NOMO-1 treated with DMSO at 0.1 percent for 48 hours (cell line): ENCODE measurements at regions not wholly inside any gene's neighbourhood (a gene's known extent, or its start where the extent isn't known, plus 50 kb on each side); places are given as distances from the start of the nearest gene placed in this dataset.

Source experiments
- DNase-seq: peaks from one replicate; lab custom pipeline; 2025; ENCODE audit not compliant: unreplicated experiment; lab: John Stamatoyannopoulos, UW

DNA sequence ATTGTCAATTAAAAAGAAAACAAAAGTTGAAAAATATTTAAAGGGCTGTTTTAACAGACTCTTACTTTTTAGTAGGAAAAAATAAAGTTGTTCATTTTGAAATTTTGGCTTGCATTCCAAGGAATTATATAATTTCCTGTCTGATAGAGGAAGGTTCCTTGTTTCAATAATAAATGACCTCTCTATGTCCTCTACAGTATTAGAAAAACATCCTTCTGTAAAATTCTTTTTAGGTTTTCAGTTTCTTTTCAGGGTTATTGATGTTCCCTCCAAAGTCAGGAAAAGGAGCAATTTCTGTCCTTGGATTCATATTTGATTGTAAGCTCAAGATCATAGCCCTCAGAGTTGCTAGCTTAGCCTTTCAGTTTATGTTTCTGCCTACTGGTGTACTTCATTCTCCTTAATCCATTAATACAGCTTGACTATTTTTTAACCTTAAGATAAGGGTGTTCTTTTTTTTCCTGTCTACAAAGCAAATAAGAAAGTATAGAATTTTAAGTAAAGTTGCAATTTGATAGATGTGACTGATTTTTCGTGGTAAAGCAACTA lies 125.2 kb upstream of the COL3A1 start:
- no peak for DNase-seq

DNA sequence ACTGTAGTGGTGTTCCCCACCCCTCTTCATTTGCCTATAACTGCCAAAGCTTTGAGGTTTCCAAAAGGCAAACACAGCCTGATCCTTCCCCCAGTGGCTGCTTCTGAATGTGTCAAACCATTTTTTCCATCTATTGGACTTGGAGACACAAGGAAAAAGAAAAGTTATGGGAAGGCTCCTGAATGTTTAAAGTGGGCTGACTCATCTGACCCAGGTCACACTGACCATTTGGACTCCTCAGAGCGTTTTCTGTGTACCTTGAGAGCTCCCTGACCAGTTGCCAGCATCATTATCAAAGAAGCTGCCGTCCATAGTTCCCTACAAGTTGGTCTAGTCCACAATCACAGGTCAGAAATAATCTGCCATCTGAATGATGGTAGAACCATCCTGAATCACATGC lies 123.4 kb upstream of the COL3A1 start:
- DNase-seq, result no peak

DNA sequence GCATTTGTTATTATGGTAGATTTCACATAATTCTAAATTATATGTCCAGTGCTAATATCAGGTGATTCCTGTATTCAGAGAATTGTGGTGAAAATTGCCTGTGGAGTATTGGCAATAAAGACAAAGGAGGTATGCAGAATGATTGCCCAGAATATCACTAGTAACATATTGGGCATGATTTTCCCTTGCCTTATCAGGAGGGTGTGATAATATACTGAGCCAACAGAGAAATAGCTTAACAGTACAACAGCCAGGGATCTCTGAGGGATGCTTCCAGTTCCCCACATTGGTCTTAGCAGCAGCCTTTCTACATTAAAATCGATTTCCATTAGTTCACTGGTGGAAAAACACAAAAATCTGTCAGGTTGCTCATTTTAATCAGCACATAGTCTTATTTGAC lies 122.9 kb upstream of the COL3A1 start:
- no peak for DNase-seq

DNA sequence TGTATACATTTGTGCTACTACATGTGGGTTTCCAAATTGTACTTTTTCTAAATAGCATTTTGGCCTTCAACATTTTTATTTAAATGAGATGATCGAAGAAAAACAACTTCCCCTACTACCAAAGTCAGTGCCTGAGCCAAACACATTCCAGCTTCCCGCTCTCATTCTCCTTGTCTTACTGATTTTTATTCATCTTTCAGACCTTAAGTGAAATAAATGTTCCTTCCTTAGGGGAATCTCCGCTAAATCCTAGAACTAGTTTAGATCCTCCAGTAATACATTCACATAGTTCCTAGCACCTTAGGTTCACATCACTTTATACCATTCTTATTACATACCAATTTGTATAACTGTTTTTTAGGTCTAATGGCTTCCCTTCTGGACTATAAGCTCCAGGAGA lies 122.3 kb upstream of the COL3A1 start:
- DNase-seq, result no peak

GRCh38 chr2:188852772-188853171 lies 121.4 kb upstream of the COL3A1 start:
- DNase-seq, result no peak

- no peak for DNase-seq
These were observed 120.9 kb upstream of the COL3A1 start for GRCh38 chr2:188853307-188853706.

GRCh38 chr2:188865681-188866080 lies 108.5 kb upstream of the COL3A1 start:
- DNase-seq, result no peak

GRCh38 chr2:188869550-188869949 lies 104.6 kb upstream of the COL3A1 start:
- no peak for DNase-seq

DNA sequence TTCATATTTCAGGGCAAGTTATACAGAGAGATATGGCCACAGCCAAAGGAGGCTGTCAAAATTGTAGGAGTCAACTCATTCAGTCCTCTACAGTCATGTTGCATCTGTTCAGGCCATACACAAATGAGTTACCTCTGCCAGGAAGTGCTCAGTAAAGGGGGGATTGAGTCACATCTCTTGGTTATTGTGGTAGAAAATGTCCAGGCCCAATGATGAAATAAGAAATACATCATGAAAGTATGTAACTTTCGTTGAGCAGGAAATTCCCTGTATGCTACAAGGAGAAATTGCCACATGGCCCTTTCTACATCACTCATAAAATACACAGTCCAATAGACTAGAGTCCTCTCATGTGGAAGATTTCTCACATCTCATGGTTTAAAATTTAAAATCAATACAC lies 103.9 kb upstream of the COL3A1 start:
- peak; percentile 3 for DNase-seq

GRCh38 chr2:188875104-188875503 lies 99.1 kb upstream of the COL3A1 start:
- DNase-seq, result no peak

GRCh38 chr2:188878716-188879115 lies 95.5 kb upstream of the COL3A1 start:
- no peak for DNase-seq

- DNase-seq, result no peak
These were observed 93.4 kb upstream of the COL3A1 start for GRCh38 chr2:188880740-188881139.

DNA sequence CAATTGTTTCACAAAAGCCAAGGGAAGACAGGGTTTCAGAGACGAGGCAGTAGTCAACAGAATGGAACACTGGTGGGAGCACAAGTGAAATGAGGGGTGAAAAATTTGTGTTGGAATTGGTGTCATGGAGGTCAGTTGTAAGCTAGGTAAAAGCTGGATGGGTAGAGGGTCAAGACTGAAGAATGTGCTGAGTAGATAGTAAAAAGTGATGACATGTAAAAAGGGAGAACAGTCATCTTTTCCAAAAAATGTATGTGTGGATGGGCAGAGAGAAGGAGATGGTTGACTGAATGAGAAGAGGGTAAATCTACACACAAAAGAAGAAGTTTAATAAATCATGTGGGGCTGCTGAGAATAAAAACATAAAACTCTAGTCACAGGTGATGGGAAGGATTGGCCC lies 92.7 kb upstream of the COL3A1 start:
- DNase-seq, result no peak

DNA sequence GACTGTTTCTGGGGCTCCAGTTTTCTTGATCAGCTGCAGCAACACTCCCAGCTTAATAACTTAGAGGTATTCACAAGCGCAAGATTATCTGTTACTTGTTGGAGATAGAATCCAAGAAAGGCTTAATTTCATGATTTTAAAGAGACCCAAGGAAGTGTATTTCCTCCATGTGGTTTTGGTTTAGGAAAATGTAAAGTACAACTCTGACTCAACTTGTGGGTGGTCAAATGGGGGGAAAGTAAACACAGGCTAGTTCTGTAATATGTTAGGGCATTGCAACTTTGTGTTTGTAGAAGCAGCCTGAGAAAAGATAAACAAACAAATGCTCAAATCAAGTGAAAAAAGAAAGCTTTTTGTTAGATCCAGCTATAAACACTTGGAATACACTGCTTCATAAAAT lies 90.1 kb upstream of the COL3A1 start:
- DNase-seq, result no peak

DNA sequence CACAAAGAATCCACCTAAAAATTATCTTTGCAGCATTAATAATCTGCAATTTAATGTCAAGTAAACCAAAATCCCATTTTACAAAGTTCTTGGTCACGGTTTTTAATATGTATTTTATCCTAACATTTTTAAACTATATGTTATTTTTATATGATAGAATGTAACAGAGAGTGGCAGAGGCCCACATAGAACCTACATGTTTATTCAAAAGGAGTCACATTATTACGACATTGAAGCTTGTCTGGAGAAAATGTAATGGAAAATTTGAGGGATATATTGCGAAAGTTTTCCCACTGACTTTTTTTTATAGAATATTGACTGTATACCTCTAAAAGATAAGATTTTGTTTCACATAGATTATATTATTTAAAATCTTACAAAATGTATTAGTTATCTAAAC lies 89.7 kb upstream of the COL3A1 start:
- DNase-seq, result no peak

DNA sequence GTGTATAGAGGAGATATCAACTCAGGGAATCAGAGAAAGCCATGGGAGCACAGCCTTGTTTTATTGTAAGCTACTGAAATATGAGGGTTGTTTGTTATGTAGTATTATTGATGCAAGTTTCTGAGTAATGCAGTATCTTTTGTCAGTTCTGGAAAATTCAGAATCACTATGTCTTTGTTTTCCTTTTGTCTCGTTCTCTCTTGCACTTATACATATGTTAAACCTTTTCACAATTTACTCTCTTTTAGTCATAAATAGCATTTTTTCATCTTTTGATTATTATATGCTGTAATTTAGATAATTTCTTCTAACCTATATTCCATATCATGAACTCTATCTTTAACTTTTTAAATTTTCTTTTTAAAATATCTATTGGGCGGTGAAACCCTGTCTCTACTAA lies 85.0 kb upstream of the COL3A1 start:
- no peak for DNase-seq

- no peak for DNase-seq
These were observed 83.4 kb upstream of the COL3A1 start for GRCh38 chr2:188890755-188891154.

DNA sequence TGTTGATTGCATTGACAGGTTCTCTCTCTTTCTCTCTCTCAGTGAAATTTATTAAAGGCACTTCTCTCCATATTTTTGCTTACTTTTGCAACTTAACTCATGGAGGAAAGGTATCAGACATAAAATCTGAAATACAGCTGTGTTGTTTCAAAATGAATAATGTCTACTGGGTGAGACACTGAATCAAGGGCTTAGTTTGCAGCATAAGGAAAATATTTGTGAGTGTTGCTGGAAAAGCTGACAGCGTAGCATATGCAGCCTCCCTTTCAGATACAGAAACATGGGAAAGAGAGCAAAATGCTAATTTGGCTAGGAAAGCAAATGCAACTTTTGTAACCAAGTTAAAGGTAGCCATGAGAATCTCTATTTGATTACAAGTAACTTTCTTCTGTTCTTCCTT lies 81.5 kb upstream of the COL3A1 start:
- no peak for DNase-seq

DNA sequence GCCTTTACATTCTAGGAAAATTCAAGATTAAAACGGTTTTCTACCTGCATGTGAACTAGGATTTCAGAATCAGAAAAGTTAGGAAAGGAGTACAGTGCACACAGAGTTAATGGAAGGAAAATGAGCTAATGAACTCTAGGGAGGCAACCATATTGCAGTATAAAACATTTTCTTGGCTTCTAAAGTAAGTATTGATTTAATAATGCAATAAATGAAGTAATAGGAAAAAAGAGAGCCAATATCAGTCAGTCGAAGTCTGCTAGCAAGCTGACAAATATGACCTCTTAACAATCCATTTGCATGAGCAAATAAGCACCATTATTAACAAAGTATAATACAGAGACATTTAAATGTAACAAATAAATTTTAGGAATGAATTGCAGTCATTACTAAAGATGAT lies 80.2 kb upstream of the COL3A1 start:
- DNase-seq, result no peak

GRCh38 chr2:188894979-188895378 lies 79.2 kb upstream of the COL3A1 start:
- no peak for DNase-seq

DNA sequence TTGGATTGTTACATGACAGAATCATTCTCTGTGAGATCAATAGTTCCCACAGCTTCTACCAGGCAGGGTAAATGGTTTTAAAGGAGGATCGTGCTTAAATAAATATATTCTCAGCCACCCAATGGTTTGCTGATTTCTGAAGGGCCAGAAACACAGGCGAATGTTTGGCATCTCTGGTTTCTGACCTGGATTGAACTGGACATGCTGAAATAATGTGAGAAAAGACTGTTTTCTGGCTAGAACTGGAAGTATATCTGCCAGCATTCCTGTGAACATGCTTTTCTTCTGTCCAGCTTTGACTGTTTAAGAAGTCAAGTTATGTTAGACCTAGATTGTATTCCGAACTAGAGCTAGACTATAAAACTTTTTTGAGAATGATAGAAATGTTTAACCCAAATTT lies 77.1 kb upstream of the COL3A1 start:
- no peak for DNase-seq

DNA sequence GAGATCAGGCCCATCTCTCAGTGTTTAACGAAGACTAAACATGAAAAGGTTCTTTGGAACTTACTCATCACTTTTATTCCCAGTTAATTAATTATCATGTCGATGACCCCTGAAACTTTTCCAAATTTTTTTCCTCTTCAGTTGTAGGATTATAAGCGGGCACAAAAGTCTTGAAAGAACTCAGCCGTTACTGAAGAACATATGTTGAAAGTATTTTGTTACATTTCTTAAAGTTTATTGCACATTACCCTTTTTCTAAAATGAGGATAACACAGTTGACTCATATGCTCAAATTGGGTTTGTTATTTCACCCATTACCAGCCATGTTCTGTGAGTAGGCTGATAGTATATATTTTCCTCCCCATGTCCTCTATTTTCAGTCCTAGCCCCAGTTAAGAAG lies 75.9 kb upstream of the COL3A1 start:
- DNase-seq, result no peak

DNA sequence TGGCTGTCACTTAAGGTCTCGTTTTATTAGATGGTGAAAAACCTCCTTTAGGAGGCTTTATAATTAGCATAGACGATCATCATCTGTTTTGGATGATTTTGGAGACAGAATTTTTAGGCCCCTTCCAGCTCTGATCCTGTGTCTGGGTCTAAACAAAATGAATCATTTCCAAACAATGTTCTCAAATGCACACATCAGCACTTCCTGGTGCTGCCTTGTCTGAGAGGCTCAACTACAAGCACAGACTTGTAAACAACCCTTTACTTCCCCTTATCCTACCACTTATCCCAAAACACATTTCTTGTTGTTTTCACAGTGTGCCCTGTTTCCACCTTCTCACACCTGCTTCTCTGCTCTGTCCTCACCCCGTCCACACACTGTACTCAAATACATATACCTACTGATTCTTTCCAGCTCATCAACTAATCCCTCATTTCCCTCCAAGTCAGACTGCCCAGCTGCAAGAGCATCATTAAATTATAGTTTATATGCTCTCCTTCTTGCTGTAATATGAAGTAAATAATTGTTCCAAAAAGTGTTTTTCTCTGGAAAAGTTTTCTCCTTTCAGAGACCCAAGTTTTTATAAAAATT lies 71.2 kb upstream of the COL3A1 start:
- no peak for DNase-seq

- no peak for DNase-seq
These were observed 70.4 kb upstream of the COL3A1 start for GRCh38 chr2:188903740-188904139.
